ENCODE measurements at regions not wholly inside any gene's neighbourhood (a gene's known extent, or its start where the extent isn't known, plus 50 kb on each side); places are given as distances from the start of the nearest gene placed in this dataset.

DNA sequence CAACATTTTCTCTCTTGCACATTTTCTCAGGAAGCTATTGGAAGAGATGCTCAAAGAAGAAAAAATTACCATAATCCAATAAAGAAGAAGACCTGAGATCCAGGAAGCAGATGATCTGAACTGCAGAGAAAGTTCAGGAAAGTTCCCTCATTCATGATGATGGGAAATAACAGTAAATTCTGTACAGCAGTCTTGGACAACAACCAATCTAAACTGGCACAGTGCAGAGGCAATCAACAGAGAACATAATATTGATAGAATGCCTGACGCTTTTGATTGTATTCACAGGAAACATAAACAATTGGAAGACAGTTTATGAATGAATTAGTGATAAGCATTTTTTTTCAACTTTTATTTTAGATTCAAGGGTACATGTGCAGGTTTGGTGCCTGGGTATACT is 428.9 kb downstream of the KCTD8 start:
- TF ChIP-seq FOSL1 (CRISPR knock-in tag; IDR thresholded peaks at IDR 0.05; ENCODE audit: borderline replicate concordance) (no peak), BHLHE40 (IDR thresholded peaks at IDR 0.05; ENCODE audit: low read length) (no peak), GABPB1 (CRISPR knock-in tag; IDR thresholded peaks at IDR 0.05) (no peak), KLF11 (CRISPR knock-in tag; IDR thresholded peaks at IDR 0.05) (no peak), CBX5 (CRISPR knock-in tag; IDR thresholded peaks at IDR 0.05; ENCODE audit: borderline replicate concordance) (no peak), GABPA (IDR thresholded peaks at IDR 0.05; ENCODE audit: low read depth, low read length) (no peak), GABPA (CRISPR knock-in tag; IDR thresholded peaks at IDR 0.05; ENCODE audit: low read depth) (no peak), KLF15 (CRISPR knock-in tag; IDR thresholded peaks at IDR 0.05; ENCODE audit: borderline replicate concordance) (no peak), MAX (IDR thresholded peaks at IDR 0.05) (no peak), HNF1A (IDR thresholded peaks at IDR 0.05; ENCODE audit: low read depth) (no peak), HNF1A (CRISPR knock-in tag; IDR thresholded peaks at IDR 0.05; ENCODE audit: borderline replicate concordance) (no peak), NCOA2 (CRISPR knock-in tag; IDR thresholded peaks at IDR 0.05) (no peak)
- TF ChIP-seq, protein P1, sequence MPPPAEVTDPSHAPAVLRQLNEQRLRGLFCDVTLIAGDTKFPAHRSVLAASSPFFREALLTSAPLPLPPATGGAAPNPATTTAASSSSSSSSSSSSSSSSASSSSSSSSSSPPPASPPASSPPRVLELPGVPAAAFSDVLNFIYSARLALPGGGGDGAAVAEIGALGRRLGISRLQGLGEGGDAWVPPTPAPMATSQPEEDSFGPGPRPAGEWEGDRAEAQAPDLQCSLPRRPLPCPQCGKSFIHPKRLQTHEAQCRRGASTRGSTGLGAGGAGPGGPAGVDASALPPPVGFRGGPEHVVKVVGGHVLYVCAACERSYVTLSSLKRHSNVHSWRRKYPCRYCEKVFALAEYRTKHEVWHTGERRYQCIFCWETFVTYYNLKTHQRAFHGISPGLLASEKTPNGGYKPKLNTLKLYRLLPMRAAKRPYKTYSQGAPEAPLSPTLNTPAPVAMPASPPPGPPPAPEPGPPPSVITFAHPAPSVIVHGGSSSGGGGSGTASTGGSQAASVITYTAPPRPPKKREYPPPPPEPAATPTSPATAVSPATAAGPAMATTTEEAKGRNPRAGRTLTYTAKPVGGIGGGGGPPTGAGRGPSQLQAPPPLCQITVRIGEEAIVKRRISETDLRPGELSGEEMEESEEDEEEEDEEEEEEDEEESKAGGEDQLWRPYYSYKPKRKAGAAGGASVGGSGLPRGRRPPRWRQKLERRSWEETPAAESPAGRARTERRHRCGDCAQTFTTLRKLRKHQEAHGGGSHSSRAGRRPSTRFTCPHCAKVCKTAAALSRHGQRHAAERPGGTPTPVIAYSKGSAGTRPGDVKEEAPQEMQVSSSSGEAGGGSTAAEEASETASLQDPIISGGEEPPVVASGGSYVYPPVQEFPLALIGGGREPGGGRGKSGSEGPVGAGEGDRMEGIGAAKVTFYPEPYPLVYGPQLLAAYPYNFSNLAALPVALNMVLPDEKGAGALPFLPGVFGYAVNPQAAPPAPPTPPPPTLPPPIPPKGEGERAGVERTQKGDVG (CRISPR knock-in tag; IDR thresholded peaks at IDR 0.05; ENCODE audit: borderline replicate concordance), result no peak
- TF ChIP-seq, protein P2, sequence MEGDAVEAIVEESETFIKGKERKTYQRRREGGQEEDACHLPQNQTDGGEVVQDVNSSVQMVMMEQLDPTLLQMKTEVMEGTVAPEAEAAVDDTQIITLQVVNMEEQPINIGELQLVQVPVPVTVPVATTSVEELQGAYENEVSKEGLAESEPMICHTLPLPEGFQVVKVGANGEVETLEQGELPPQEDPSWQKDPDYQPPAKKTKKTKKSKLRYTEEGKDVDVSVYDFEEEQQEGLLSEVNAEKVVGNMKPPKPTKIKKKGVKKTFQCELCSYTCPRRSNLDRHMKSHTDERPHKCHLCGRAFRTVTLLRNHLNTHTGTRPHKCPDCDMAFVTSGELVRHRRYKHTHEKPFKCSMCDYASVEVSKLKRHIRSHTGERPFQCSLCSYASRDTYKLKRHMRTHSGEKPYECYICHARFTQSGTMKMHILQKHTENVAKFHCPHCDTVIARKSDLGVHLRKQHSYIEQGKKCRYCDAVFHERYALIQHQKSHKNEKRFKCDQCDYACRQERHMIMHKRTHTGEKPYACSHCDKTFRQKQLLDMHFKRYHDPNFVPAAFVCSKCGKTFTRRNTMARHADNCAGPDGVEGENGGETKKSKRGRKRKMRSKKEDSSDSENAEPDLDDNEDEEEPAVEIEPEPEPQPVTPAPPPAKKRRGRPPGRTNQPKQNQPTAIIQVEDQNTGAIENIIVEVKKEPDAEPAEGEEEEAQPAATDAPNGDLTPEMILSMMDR (CRISPR knock-in tag; IDR thresholded peaks at IDR 0.05), result no peak

Data from HepG2 (cell line).